Activated CD8-positive, alpha-beta T cell treated with anti-CD3 and anti-CD28 coated beads for 36 hours (primary cell): ENCODE measurements at regions not wholly inside any gene's neighbourhood (a gene's known extent, or its start where the extent isn't known, plus 50 kb on each side); places are given as distances from the start of the nearest gene placed in this dataset.

ENCODE experiments used
- ATAC-seq: fragments of 200-7000 bp; cut with Tn5 transposase; one replicate; pipeline ENCODE4 v1.10.0; 2021; ENCODE audit warnings: mild to moderate bottlenecking, moderate library complexity
- CTCF ChIA-PET: fragments of 350-600 bp; sonication (Branson Sonifier 250); formaldehyde crosslinking; loops from one replicate; lab custom pipeline; 2021; ENCODE audit warnings: antibody characterized with exemption; lab: Charles Lee
- POLR2A ChIA-PET: fragments of 350-600 bp; sonication (Branson Sonifier 250); formaldehyde crosslinking; loops from one replicate; lab custom pipeline; 2021; ENCODE audit warnings: antibody characterized with exemption; lab: Charles Lee
- DNase-seq: peaks from one replicate; pipeline ENCODE4 v3.0.0-alpha.2; 2020
- H3K27ac Mint-ChIP-seq: one replicate; pipeline ENCODE4 v1.8.0; 2021; ENCODE audit warnings: mild to moderate bottlenecking, mixed read lengths
- H3K27me3 Mint-ChIP-seq: one replicate; pipeline ENCODE4 v1.8.0; 2021; ENCODE audit warnings: mixed read lengths
- H3K36me3 Mint-ChIP-seq: one replicate; pipeline ENCODE4 v1.8.0; 2021; ENCODE audit warnings: low read depth, mixed read lengths
- H3K4me1 Mint-ChIP-seq: one replicate; pipeline ENCODE4 v1.8.0; 2021; ENCODE audit warnings: low read depth, mixed read lengths
- H3K4me3 Mint-ChIP-seq: one replicate; pipeline ENCODE4 v1.8.0; 2021; ENCODE audit warnings: mild to moderate bottlenecking, moderate library complexity, mixed read lengths
- H3K9me3 Mint-ChIP-seq: one replicate; pipeline ENCODE4 v1.8.0; 2021; ENCODE audit warnings: mixed read lengths
- intact Hi-C: fragments of 100-400 bp; cut with micrococcal nuclease; formaldehyde crosslinking; loops from one replicate; pipeline ENCODE4 v1.10.0; 2022
- TF ChIP-seq, protein P1 (sequence below): fragments of 200-600 bp; IDR thresholded peaks from one replicate; pipeline ENCODE4 v1.8.0; 2022; ENCODE audit warnings: antibody characterized with exemption, mild to moderate bottlenecking

DNA sequence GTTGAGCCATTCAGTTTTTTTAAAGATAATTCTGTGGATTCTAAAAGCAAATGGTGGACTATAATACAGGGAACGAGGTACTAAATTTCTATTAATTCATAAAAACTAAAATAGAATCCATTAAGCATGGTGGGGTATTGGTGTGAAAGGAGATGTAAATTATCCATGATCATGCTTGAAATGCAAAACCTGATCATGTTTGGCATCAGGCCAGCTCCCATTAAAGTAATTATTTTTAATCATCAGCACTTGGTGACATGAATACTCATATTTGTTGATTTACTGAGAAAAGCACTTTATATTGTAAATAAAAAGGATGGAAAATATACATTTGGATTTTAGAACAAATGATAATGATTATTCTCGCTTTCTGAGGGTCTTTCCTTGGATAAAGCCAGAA is 232.3 kb upstream of the MEIS1 start:
- Mint-ChIP-seq H3K4me1 (no peaks in the 10 kb centered on the region), H3K36me3 (no peaks in the 10 kb centered on the region), H3K9me3 (peaks cover 5% of the 10 kb centered on the region), H3K4me3 (no peak overlapping the region), H3K27ac (no peak overlapping the region), H3K27me3 (no peaks in the 10 kb centered on the region)
- ChIA-PET CTCF (no interaction called here), POLR2A (no interaction called here)
- ATAC-seq (no peak), DNase-seq (no peak)
- intact Hi-C loops = no loop called here
- TF ChIP-seq, protein P1, sequence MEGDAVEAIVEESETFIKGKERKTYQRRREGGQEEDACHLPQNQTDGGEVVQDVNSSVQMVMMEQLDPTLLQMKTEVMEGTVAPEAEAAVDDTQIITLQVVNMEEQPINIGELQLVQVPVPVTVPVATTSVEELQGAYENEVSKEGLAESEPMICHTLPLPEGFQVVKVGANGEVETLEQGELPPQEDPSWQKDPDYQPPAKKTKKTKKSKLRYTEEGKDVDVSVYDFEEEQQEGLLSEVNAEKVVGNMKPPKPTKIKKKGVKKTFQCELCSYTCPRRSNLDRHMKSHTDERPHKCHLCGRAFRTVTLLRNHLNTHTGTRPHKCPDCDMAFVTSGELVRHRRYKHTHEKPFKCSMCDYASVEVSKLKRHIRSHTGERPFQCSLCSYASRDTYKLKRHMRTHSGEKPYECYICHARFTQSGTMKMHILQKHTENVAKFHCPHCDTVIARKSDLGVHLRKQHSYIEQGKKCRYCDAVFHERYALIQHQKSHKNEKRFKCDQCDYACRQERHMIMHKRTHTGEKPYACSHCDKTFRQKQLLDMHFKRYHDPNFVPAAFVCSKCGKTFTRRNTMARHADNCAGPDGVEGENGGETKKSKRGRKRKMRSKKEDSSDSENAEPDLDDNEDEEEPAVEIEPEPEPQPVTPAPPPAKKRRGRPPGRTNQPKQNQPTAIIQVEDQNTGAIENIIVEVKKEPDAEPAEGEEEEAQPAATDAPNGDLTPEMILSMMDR = no peak

DNA sequence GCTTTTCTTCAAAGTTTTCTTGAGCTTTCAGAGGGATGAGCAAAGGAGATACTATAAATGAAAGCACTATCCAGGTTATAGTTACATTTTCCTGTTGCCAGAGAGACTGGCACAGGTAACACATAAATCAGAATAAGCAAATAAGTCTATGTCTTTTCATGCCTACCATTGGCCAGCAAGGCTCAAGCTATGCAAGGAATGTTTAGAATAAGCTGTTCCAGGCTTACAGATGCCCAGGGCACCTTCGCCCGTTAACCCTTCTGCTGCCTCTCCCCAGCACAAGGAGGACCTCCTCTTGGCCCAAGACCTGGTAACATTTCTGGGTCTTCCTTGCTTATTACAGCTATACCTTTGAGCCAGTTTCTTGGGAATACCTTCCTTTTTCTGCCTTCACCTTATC is 233.7 kb upstream of the MEIS1 start:
- H3K4me1 Mint-ChIP-seq = no peaks in the 10 kb centered on the region
- POLR2A ChIA-PET = no interaction called here
- TF ChIP-seq, protein P1 = no peak
- CTCF ChIA-PET = no interaction called here
- no peaks in the 10 kb centered on the region for H3K27me3 Mint-ChIP-seq
- no peak for ATAC-seq
- no peak for DNase-seq
- peaks cover 8% of the 10 kb centered on the region for H3K9me3 Mint-ChIP-seq
- no peaks in the 10 kb centered on the region for H3K36me3 Mint-ChIP-seq
- H3K4me3 Mint-ChIP-seq = no peak overlapping the region
- intact Hi-C loops = no loop called here
- H3K27ac Mint-ChIP-seq = no peak overlapping the region

DNA sequence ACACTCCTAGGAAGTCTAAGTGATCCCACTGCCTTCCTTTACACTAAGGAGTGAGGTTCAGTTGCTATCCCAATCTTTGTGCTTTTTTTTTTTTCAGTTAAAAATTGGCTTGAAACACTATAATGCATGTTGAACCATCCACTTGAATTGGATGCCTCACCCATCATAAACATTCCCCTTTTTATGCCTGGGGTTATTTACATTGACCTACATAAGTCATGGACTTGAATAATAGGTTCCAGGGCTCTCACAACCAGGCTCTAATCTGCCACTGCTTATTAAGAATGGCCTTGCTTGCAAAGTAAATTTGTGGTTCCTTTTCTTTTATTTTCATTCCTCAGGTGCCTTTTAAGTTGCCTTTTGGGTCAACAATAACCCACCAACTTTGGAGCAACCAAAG is 236.1 kb upstream of the MEIS1 start:
- intact Hi-C loops = no loop called here
- ChIA-PET POLR2A (no interaction called here), CTCF (no interaction called here)
- H3K27me3 Mint-ChIP-seq = no peaks in the 10 kb centered on the region
- peaks cover 3% of the 10 kb centered on the region for H3K9me3 Mint-ChIP-seq
- no peak overlapping the region for H3K4me3 Mint-ChIP-seq
- H3K27ac Mint-ChIP-seq = no peak overlapping the region
- ATAC-seq (no peak), DNase-seq (no peak)
- no peaks in the 10 kb centered on the region for H3K4me1 Mint-ChIP-seq
- TF ChIP-seq, protein P1 = no peak
- no peaks in the 10 kb centered on the region for H3K36me3 Mint-ChIP-seq

DNA sequence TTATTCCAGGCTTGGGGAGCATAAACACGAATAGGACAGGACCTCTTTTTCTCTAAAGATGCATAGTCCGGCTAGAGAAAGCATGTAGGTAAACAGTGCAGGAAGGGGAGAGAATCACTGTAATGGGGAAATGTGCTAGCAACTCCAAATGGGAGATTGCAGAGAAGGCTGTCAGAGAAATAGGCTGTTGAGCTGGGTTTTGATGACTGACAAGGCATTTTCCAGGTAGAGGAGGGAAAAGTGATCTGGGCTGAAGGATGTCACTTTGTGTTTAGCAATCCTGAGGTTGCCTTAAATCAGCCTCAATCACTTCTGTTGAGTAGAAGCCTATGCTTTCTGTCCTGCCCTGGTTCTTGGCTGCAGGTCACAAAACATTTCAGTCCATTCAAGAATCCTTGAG is 242.0 kb upstream of the MEIS1 start:
- no peak overlapping the region for H3K27ac Mint-ChIP-seq
- POLR2A ChIA-PET = interaction anchor here (0.7 kb wide), 1 partner anchor 22 kb away, joined by 3 read pairs; no protein-coding TSS in a partner anchor
- ATAC-seq = no peak
- H3K9me3 Mint-ChIP-seq = peaks cover 3% of the 10 kb centered on the region
- DNase-seq = no peak
- H3K36me3 Mint-ChIP-seq = no peaks in the 10 kb centered on the region
- H3K4me1 Mint-ChIP-seq = no peaks in the 10 kb centered on the region
- intact Hi-C loops = no loop called here
- H3K27me3 Mint-ChIP-seq = no peaks in the 10 kb centered on the region
- no peak overlapping the region for H3K4me3 Mint-ChIP-seq
- CTCF ChIA-PET = no interaction called here
- TF ChIP-seq, protein P1 = no peak

DNA sequence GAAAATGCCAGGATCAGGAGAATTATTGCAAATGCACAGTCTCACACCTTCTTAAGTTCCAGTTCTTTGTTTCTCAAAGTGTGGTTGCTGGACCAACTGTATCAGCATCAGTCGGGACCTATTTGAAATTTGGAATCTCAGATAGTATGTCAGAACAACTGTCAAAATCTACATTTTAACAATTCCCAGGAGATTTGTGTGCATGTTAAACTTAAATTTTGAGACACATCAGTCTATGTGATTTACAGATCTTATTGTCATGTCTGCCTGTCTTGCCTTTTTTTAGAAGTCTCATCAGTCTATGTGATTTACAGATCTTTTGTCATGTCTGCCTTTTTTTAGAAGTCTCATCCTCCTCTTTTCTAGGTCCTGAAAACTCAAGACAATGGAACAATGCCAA is 243.6 kb upstream of the MEIS1 start:
- Mint-ChIP-seq H3K27me3 (no peaks in the 10 kb centered on the region), H3K27ac (no peak overlapping the region), H3K4me3 (no peak overlapping the region), H3K4me1 (no peaks in the 10 kb centered on the region), H3K36me3 (no peaks in the 10 kb centered on the region), H3K9me3 (no peaks in the 10 kb centered on the region)
- TF ChIP-seq, protein P1 = no peak
- no peak for DNase-seq
- no peak for ATAC-seq
- ChIA-PET POLR2A (no interaction called here), CTCF (no interaction called here)
- intact Hi-C loops = no loop called here
